Neural cell (in vitro differentiated cells): ENCODE measurements at regions not wholly inside any gene's neighbourhood (a gene's known extent, or its start where the extent isn't known, plus 50 kb on each side); places are given as distances from the start of the nearest gene placed in this dataset.
"Not testable (repeated sequence)": the region's sequence is repeated elsewhere in the genome, so short reads cannot be mapped to it uniquely, and the experiment has no call there.

ENCODE experiments used
- H2AFZ ChIP-seq: fragments of 200-600, 300-800 bp; sonication (generic), shearing (Covaris generic); 2 replicates; pipeline ENCODE4 v1.6.0; 2014; ENCODE audit warnings: low read depth, mild to moderate bottlenecking, antibody characterized with exemption, low read length, moderate library complexity
- H3F3A ChIP-seq: fragments of 200-600 bp; shearing (Covaris generic); 2 replicates; pipeline ENCODE4 v1.6.1; 2016; ENCODE audit warnings: mild to moderate bottlenecking, moderate library complexity, mixed read lengths, antibody characterized with exemption, low read length; ENCODE audit not compliant: insufficient read depth, poor library complexity, severe bottlenecking
- H3K27ac ChIP-seq: fragments of 200-600, 300-800 bp; sonication (generic), shearing (Covaris generic); 2 replicates; pipeline ENCODE4 v1.5.1; 2014; ENCODE audit warnings: mild to moderate bottlenecking, low read length, moderate library complexity
- H3K27me3 ChIP-seq: fragments of 300-800, 200-600 bp; sonication (generic), shearing (Covaris generic); 2 replicates; pipeline ENCODE4 v1.6.0; 2014; ENCODE audit warnings: mild to moderate bottlenecking, low read depth, low read length, moderate library complexity; ENCODE audit not compliant: insufficient read depth
- H3K36me3 ChIP-seq: fragments of 300-800, 200-600 bp; sonication (generic), shearing (Covaris generic); 2 replicates; pipeline ENCODE4 v1.5.1; 2014; ENCODE audit warnings: mild to moderate bottlenecking, antibody characterized with exemption, low read length, moderate library complexity; ENCODE audit not compliant: insufficient read depth
- H3K4me2 ChIP-seq: fragments of 300-800, 200-600 bp; sonication (generic), shearing (Covaris generic); 2 replicates; pipeline ENCODE4 v1.6.0; 2014; ENCODE audit warnings: mild to moderate bottlenecking, low read length
- H3K4me3 ChIP-seq: fragments of 300-800, 200-600 bp; sonication (generic), shearing (Covaris generic); 2 replicates; pipeline ENCODE4 v1.5.1; 2014; ENCODE audit warnings: mild to moderate bottlenecking, low read length, moderate library complexity
- H3K79me2 ChIP-seq: fragments of 200-600 bp; shearing (Covaris generic); replicated peaks from 2 replicates; pipeline ENCODE4 v1.6.0; 2014; ENCODE audit warnings: mild to moderate bottlenecking, low read length, moderate library complexity; ENCODE audit not compliant: insufficient read depth
- H3K9ac ChIP-seq: fragments of 300-800, 200-600 bp; sonication (generic), shearing (Covaris generic); 2 replicates; pipeline ENCODE4 v1.6.1; 2016; ENCODE audit warnings: mild to moderate bottlenecking, low read length, mixed read lengths
- H3K9me2 ChIP-seq: fragments of 200-600 bp; shearing (Covaris generic); 2 replicates; pipeline ENCODE4 v1.6.1; 2016; ENCODE audit warnings: mild to moderate bottlenecking, low read length, mixed read lengths; ENCODE audit not compliant: insufficient read depth
- H3K9me3 ChIP-seq: fragments of 200-600, 300-800 bp; sonication (generic), shearing (Covaris generic); 2 replicates; pipeline ENCODE4 v1.6.1; 2016; ENCODE audit warnings: mild to moderate bottlenecking, mixed run types, low read length, moderate library complexity, mixed read lengths
- H4K20me1 ChIP-seq: fragments of 200-600 bp; shearing (Covaris generic); 2 replicates; pipeline ENCODE4 v1.6.1; 2016; ENCODE audit warnings: mild to moderate bottlenecking, mixed run types; ENCODE audit not compliant: insufficient read depth
- EP300 ChIP-seq: fragments of 450-650 bp; conservative IDR thresholded peaks from 2 replicates; pipeline ENCODE4 v1.6.1; 2014; ENCODE audit warnings: antibody characterized with exemption, mild to moderate bottlenecking, moderate library complexity; ENCODE audit not compliant: poor library complexity, severe bottlenecking
- EZH2 ChIP-seq: fragments of 200-600, 300-800 bp; shearing (Covaris generic), sonication (generic); IDR thresholded peaks from 2 replicates; pipeline ENCODE4 v1.6.1; 2014; ENCODE audit warnings: antibody characterized with exemption, low read length, borderline replicate concordance, mild to moderate bottlenecking; ENCODE audit not compliant: insufficient read depth, poor library complexity, severe bottlenecking
- MXI1 ChIP-seq: fragments of 450-650 bp; conservative IDR thresholded peaks from 2 replicates; pipeline ENCODE4 v1.6.1; 2014; ENCODE audit warnings: antibody characterized with exemption, mild to moderate bottlenecking; ENCODE audit not compliant: poor library complexity, severe bottlenecking
- POLR2AphosphoS5 ChIP-seq: IDR thresholded peaks from 2 replicates; pipeline ENCODE4 v1.6.1; 2012
- SMC3 ChIP-seq: fragments of 450-650 bp; conservative IDR thresholded peaks from 2 replicates; pipeline ENCODE4 v1.6.1; 2014; ENCODE audit warnings: antibody characterized with exemption, mild to moderate bottlenecking, moderate library complexity; ENCODE audit not compliant: poor library complexity
- TF ChIP-seq, protein P1 (sequence below): fragments of 450-650 bp; IDR thresholded peaks from 2 replicates; pipeline ENCODE4 v1.5.1; 2014; ENCODE audit warnings: antibody characterized with exemption, mild to moderate bottlenecking, moderate library complexity; ENCODE audit not compliant: poor library complexity, severe bottlenecking
- TF ChIP-seq, protein P2 (sequence below): IDR thresholded peaks from 2 replicates; pipeline ENCODE4 v1.6.1; 2012; ENCODE audit warnings: borderline replicate concordance

DNA sequence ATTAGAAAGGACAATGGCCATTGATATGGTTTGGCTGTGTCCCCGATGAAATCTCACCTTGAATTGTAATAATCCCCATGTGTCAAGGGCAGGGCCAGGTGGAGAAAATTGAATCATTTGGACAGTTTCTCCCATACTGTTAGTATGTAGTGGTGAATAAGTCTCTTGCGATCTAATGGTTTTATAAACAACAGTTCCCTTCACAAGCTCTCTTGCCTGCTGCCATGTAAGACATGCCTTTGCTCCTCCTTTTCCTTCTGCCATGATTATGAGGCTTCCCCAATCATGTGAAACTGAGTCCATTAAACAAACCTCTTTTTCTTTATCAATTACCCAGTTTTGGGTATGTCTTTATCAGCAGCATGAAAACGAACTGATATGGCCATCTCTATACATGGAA is 302.7 kb downstream of the SFMBT2 start:
- H3K9ac ChIP-seq = no peak overlapping the region
- H3K9me2 ChIP-seq = no peaks in the 10 kb centered on the region
- no peak overlapping the region for H3K4me3 ChIP-seq
- no peaks in the 10 kb centered on the region for H3K79me2 ChIP-seq
- H3K27ac ChIP-seq = no peak overlapping the region
- no peaks in the 10 kb centered on the region for H4K20me1 ChIP-seq
- H3K4me2 ChIP-seq = no peak overlapping the region
- TF ChIP-seq, protein P1, sequence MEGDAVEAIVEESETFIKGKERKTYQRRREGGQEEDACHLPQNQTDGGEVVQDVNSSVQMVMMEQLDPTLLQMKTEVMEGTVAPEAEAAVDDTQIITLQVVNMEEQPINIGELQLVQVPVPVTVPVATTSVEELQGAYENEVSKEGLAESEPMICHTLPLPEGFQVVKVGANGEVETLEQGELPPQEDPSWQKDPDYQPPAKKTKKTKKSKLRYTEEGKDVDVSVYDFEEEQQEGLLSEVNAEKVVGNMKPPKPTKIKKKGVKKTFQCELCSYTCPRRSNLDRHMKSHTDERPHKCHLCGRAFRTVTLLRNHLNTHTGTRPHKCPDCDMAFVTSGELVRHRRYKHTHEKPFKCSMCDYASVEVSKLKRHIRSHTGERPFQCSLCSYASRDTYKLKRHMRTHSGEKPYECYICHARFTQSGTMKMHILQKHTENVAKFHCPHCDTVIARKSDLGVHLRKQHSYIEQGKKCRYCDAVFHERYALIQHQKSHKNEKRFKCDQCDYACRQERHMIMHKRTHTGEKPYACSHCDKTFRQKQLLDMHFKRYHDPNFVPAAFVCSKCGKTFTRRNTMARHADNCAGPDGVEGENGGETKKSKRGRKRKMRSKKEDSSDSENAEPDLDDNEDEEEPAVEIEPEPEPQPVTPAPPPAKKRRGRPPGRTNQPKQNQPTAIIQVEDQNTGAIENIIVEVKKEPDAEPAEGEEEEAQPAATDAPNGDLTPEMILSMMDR = no peak
- TF ChIP-seq, protein P2, sequence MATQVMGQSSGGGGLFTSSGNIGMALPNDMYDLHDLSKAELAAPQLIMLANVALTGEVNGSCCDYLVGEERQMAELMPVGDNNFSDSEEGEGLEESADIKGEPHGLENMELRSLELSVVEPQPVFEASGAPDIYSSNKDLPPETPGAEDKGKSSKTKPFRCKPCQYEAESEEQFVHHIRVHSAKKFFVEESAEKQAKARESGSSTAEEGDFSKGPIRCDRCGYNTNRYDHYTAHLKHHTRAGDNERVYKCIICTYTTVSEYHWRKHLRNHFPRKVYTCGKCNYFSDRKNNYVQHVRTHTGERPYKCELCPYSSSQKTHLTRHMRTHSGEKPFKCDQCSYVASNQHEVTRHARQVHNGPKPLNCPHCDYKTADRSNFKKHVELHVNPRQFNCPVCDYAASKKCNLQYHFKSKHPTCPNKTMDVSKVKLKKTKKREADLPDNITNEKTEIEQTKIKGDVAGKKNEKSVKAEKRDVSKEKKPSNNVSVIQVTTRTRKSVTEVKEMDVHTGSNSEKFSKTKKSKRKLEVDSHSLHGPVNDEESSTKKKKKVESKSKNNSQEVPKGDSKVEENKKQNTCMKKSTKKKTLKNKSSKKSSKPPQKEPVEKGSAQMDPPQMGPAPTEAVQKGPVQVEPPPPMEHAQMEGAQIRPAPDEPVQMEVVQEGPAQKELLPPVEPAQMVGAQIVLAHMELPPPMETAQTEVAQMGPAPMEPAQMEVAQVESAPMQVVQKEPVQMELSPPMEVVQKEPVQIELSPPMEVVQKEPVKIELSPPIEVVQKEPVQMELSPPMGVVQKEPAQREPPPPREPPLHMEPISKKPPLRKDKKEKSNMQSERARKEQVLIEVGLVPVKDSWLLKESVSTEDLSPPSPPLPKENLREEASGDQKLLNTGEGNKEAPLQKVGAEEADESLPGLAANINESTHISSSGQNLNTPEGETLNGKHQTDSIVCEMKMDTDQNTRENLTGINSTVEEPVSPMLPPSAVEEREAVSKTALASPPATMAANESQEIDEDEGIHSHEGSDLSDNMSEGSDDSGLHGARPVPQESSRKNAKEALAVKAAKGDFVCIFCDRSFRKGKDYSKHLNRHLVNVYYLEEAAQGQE = no peak
- TF ChIP-seq POLR2AphosphoS5 (no peak), EZH2 (no peak), EP300 (no peak)
- H3K9me3 ChIP-seq = no peaks in the 10 kb centered on the region
- H3K27me3 ChIP-seq = no peaks in the 10 kb centered on the region
- no peak overlapping the region for H2AFZ ChIP-seq
- H3F3A ChIP-seq = no peaks in the 10 kb centered on the region
- H3K36me3 ChIP-seq = no peaks in the 10 kb centered on the region

DNA sequence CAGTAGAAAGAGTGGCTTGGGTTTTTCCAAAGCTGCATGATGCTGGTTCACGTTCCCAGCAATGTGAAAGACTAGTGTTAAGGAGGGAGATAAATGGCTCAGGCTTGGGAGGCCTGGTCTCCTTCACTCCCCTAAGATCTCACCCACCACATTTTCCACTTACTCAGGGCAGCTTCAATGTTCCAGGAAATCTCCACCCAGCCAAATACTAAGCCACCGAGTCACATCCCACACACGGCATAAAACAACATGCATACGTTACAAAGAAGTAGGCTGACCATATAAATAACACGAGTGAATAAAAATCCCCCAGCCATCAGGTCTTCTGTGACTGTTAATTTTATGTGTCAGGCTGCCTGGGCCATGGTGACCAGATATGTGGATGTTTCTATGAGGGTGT is 303.5 kb downstream of the SFMBT2 start:
- H3K36me3 ChIP-seq = no peaks in the 10 kb centered on the region
- no peak overlapping the region for H3K27ac ChIP-seq
- no peak overlapping the region for H2AFZ ChIP-seq
- TF ChIP-seq, protein P2 = no peak
- TF ChIP-seq EZH2 (no peak), SMC3 (no peak), MXI1 (no peak), POLR2AphosphoS5 (no peak), EP300 (no peak)
- no peaks in the 10 kb centered on the region for H3F3A ChIP-seq
- no peak overlapping the region for H3K9ac ChIP-seq
- no peaks in the 10 kb centered on the region for H3K79me2 ChIP-seq
- no peaks in the 10 kb centered on the region for H4K20me1 ChIP-seq
- H3K4me2 ChIP-seq = no peak overlapping the region
- no peaks in the 10 kb centered on the region for H3K9me2 ChIP-seq
- H3K9me3 ChIP-seq = no peaks in the 10 kb centered on the region
- H3K4me3 ChIP-seq = no peak overlapping the region
- no peaks in the 10 kb centered on the region for H3K27me3 ChIP-seq

DNA sequence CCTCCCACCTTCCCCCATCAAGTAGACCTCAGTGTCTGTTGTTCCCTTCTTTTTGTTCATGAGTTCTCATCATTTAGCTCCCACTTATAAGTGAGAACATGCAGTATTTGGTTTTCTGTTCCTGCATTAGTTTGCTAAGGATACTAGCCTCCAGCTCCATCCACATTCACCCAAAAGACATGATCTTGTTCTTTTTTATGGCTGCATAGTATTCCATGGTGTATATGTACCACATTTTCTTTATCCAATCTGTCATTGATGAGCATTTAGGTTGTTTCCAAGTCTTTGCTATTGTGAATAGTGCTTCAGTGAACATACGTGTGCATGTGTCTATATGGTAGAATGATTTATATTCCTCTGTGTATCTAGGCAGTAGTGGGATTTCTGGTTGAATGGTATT is 306.5 kb downstream of the SFMBT2 start:
- not testable (repeated sequence) for H3K27me3 ChIP-seq, H3K36me3 ChIP-seq, H4K20me1 ChIP-seq, H3K9me2 ChIP-seq, H3K9me3 ChIP-seq, H3F3A ChIP-seq, H3K27ac ChIP-seq, H3K79me2 ChIP-seq, H3K9ac ChIP-seq, H2AFZ ChIP-seq, H3K4me3 ChIP-seq, H3K4me2 ChIP-seq
